HCT116 (cell line): ENCODE measurements at regions not wholly inside any gene's neighbourhood (a gene's known extent, or its start where the extent isn't known, plus 50 kb on each side); places are given as distances from the start of the nearest gene placed in this dataset.

Source experiments
- ATAC-seq: fragments of 200-7000 bp; cut with Tn5 transposase; 2 replicates; pipeline ENCODE4 v1.9.1; 2020; ENCODE audit warnings: mild to moderate bottlenecking, moderate library complexity
- BruUV-seq: library from RNA; stranded (reverse); fragments of 400-500 nt; replicated peaks from 2 replicates; lab custom pipeline; 2021; lab: Mats Ljungman, UMichigan
- CTCF ChIA-PET: fragments of 300-600 bp; sonication (Branson Sonifier 250); formaldehyde crosslinking; loops from one replicate; lab custom pipeline; 2021; ENCODE audit warnings: antibody characterized with exemption; lab: Charles Lee
- POLR2A ChIA-PET: fragments of 300-600, 350-600 bp; sonication (Branson Sonifier 250); formaldehyde crosslinking; loops from one replicate; lab custom pipeline; 2021; ENCODE audit warnings: antibody characterized with exemption; lab: Charles Lee
- RAD21 ChIA-PET, 2 experiments: fragments of 300-600 bp; sonication (Branson Sonifier 250); formaldehyde crosslinking; loops; one replicate each; lab custom pipeline; 2023; ENCODE audit warnings: low total read pairs in 2 of 2; ENCODE audit not compliant: uncharacterized antibody in 2 of 2, unreplicated experiment in 2 of 2, low non-redundant PET in 1 of 2; lab: Charles Lee
- DNase-seq: peaks from one replicate; pipeline ENCODE4 v3.0.0-alpha.2; 2010; ENCODE audit warnings: low read depth, low spot score
- H2AFZ ChIP-seq: fragments of 200-600 bp; shearing (Covaris generic), sonication (generic); 2 replicates; pipeline ENCODE4 v1.6.1; 2017; ENCODE audit warnings: low read depth, mixed run types, mixed read lengths, antibody characterized with exemption, low read length; ENCODE audit not compliant: poor library complexity, severe bottlenecking
- H3K27ac ChIP-seq: 2 replicates; pipeline ENCODE4 v1.5.1; 2012; ENCODE audit warnings: low read depth, low read length
- H3K27me3 ChIP-seq: fragments of 200-600 bp; sonication (generic); 2 replicates; pipeline ENCODE4 v1.6.1; 2016; ENCODE audit warnings: mixed run types, low read length, mixed read lengths; ENCODE audit not compliant: insufficient read depth
- H3K36me3 ChIP-seq, 2 experiments: fragments of 200-500 bp in 1 of 2; fragments of 200-600 bp in 1 of 2; sonication (Bioruptor generic) in 1 of 2; sonication (generic) in 1 of 2; 2 replicates each; pipeline versions ENCODE4 v1.5.1 to v1.6.1; 2014 to 2016; ENCODE audit warnings: low read length in 2 of 2, inconsistent platforms in 1 of 2, mixed read lengths in 1 of 2, mixed run types in 1 of 2; ENCODE audit not compliant: insufficient read depth in 2 of 2, control insufficient read depth in 1 of 2
- H3K4me1 ChIP-seq, 2 experiments: fragments of 200-600 bp in 1 of 2; sonication (generic) in 1 of 2; 2 replicates each; pipeline versions ENCODE4 v1.5.1 to v1.6.1; 2012 to 2017; ENCODE audit warnings: low read length in 2 of 2, inconsistent platforms in 1 of 2, mild to moderate bottlenecking in 1 of 2, mixed read lengths in 1 of 2, mixed run types in 1 of 2, moderate library complexity in 1 of 2; ENCODE audit not compliant: insufficient read depth in 2 of 2, control insufficient read depth in 1 of 2
- H3K4me2 ChIP-seq: fragments of 200-600 bp; sonication (generic); 2 replicates; pipeline ENCODE4 v1.6.1; 2017; ENCODE audit warnings: mixed run types, low read length, mixed read lengths
- H3K4me3 ChIP-seq, 2 experiments: fragments of 200-600 bp in 1 of 2; sonication (generic) in 1 of 2; replicated peaks in 1 of 2; 2 replicates each; pipeline ENCODE4 v1.5.1; 2011 to 2016; ENCODE audit warnings: low read length in 2 of 2, control low read depth in 1 of 2, low read depth in 1 of 2, mild to moderate bottlenecking in 1 of 2, mixed read lengths in 1 of 2, mixed run types in 1 of 2
- H3K79me2 ChIP-seq: fragments of 200-600 bp; sonication (generic); 2 replicates; pipeline ENCODE4 v1.6.1; 2017; ENCODE audit warnings: mild to moderate bottlenecking, mixed run types, low read length, moderate library complexity, mixed read lengths; ENCODE audit not compliant: insufficient read depth
- H3K9ac ChIP-seq: fragments of 200-600 bp; sonication (generic); 2 replicates; pipeline ENCODE4 v1.6.1; 2016; ENCODE audit warnings: low read length, mixed read lengths
- H3K9me2 ChIP-seq: fragments of 200-600 bp; sonication (generic), shearing (Covaris generic); 2 replicates; pipeline ENCODE4 v1.6.1; 2017; ENCODE audit warnings: mixed run types, mild to moderate bottlenecking, moderate library complexity; ENCODE audit not compliant: insufficient read depth
- H3K9me3 ChIP-seq, 2 experiments: fragments of 200-500 bp in 1 of 2; fragments of 200-600 bp in 1 of 2; sonication (Bioruptor generic) in 1 of 2; sonication (generic) in 1 of 2; 2 replicates each; pipeline ENCODE4 v1.6.1; 2014 to 2017; ENCODE audit warnings: low read length in 2 of 2, mixed read lengths in 2 of 2, inconsistent platforms in 1 of 2, low read depth in 1 of 2, mild to moderate bottlenecking in 1 of 2, mixed run types in 1 of 2, moderate library complexity in 1 of 2; ENCODE audit not compliant: control insufficient read depth in 1 of 2, insufficient read depth in 1 of 2
- H4K20me1 ChIP-seq: fragments of 200-600 bp; sonication (generic), shearing (Covaris generic); 2 replicates; pipeline ENCODE4 v1.6.1; 2017; ENCODE audit warnings: mixed run types, mild to moderate bottlenecking, moderate library complexity; ENCODE audit not compliant: insufficient read depth
- CEBPB ChIP-seq: IDR thresholded peaks from 2 replicates; pipeline ENCODE4 v1.6.1; 2012; ENCODE audit warnings: low read depth
- CTCF ChIP-seq, 3 experiments: fragments of 200-600 bp in 1 of 3; sonication (generic) in 1 of 3; IDR thresholded peaks in 2 of 3; conservative IDR thresholded peaks in 1 of 3; 2 replicates each; pipeline ENCODE4 v1.5.1; 2012 to 2017; ENCODE audit warnings: low read depth in 2 of 3, low read length in 2 of 3, antibody characterized with exemption in 1 of 3, borderline replicate concordance in 1 of 3, control low read depth in 1 of 3, mild to moderate bottlenecking in 1 of 3, mixed read lengths in 1 of 3, mixed run types in 1 of 3, moderate library complexity in 1 of 3; ENCODE audit not compliant: insufficient read depth in 1 of 3
- EGR1 ChIP-seq: IDR thresholded peaks from 2 replicates; pipeline ENCODE4 v1.6.1; 2012; ENCODE audit warnings: low read depth
- ELF1 ChIP-seq: IDR thresholded peaks from 2 replicates; pipeline ENCODE4 v1.6.1; 2012; ENCODE audit warnings: low read depth, borderline replicate concordance
- EZH2 ChIP-seq: fragments of 200-600 bp; sonication (generic); IDR thresholded peaks from 2 replicates; pipeline ENCODE4 v1.6.1; 2017; ENCODE audit warnings: antibody characterized with exemption, mixed run types
- EZH2phosphoT487 ChIP-seq: fragments of 200-600 bp; IDR thresholded peaks from 2 replicates; pipeline ENCODE4 v1.6.1; 2018; ENCODE audit warnings: antibody characterized with exemption, borderline replicate concordance
- FOSL1 ChIP-seq: IDR thresholded peaks from 2 replicates; pipeline ENCODE4 v1.6.1; 2012; ENCODE audit warnings: low read depth
- JUND ChIP-seq: IDR thresholded peaks from 2 replicates; pipeline ENCODE4 v1.6.1; 2012
- POLR2AphosphoS5 ChIP-seq: IDR thresholded peaks from 2 replicates; pipeline ENCODE4 v1.6.1; 2011; ENCODE audit warnings: mild to moderate bottlenecking, low read depth, low read length, moderate library complexity
- RAD21 ChIP-seq: IDR thresholded peaks from 2 replicates; pipeline ENCODE4 v1.6.1; 2012; ENCODE audit warnings: low read depth, mild to moderate bottlenecking
- REST ChIP-seq: IDR thresholded peaks from 2 replicates; pipeline ENCODE4 v1.6.1; 2012; ENCODE audit warnings: low read depth
- SIN3A ChIP-seq: IDR thresholded peaks from 2 replicates; pipeline ENCODE4 v1.6.1; 2012; ENCODE audit warnings: low read depth
- SP1 ChIP-seq: IDR thresholded peaks from 2 replicates; pipeline ENCODE4 v1.6.1; 2012; ENCODE audit warnings: low read depth
- SRF ChIP-seq: IDR thresholded peaks from 2 replicates; pipeline ENCODE4 v1.6.1; 2012; ENCODE audit warnings: low read depth
- TCF7L2 ChIP-seq: IDR thresholded peaks from 2 replicates; pipeline ENCODE4 v1.7.0; 2011; ENCODE audit warnings: borderline replicate concordance, inconsistent platforms; ENCODE audit not compliant: insufficient read depth, insufficient read length; ENCODE audit errors: extremely low read depth
- YY1 ChIP-seq: IDR thresholded peaks from 2 replicates; pipeline ENCODE4 v1.6.1; 2011; ENCODE audit warnings: low read length, low read depth, moderate library complexity, mild to moderate bottlenecking; ENCODE audit not compliant: insufficient replicate concordance; ENCODE audit errors: extremely low read depth
- ZBTB33 ChIP-seq: IDR thresholded peaks from 2 replicates; pipeline ENCODE4 v1.6.1; 2011; ENCODE audit warnings: mild to moderate bottlenecking, low read length, moderate library complexity; ENCODE audit not compliant: insufficient replicate concordance; ENCODE audit errors: extremely low read depth
- ZNF274 ChIP-seq: fragments of 200-500 bp; sonication (Bioruptor generic); IDR thresholded peaks from 2 replicates; pipeline ENCODE4 v1.6.1; 2014; ENCODE audit warnings: mild to moderate bottlenecking, low read depth, low read length, inconsistent platforms
- intact Hi-C: fragments of 100-400 bp; cut with micrococcal nuclease; formaldehyde crosslinking; loops from 2 replicates; pipeline ENCODE4 v1.10.0; 2022
- TF ChIP-seq, protein P1 (sequence below): IDR thresholded peaks from 2 replicates; pipeline ENCODE4 v1.6.1; 2012
- TF ChIP-seq, protein P2 (sequence below): IDR thresholded peaks from 2 replicates; pipeline ENCODE4 v1.6.1; 2012

DNA sequence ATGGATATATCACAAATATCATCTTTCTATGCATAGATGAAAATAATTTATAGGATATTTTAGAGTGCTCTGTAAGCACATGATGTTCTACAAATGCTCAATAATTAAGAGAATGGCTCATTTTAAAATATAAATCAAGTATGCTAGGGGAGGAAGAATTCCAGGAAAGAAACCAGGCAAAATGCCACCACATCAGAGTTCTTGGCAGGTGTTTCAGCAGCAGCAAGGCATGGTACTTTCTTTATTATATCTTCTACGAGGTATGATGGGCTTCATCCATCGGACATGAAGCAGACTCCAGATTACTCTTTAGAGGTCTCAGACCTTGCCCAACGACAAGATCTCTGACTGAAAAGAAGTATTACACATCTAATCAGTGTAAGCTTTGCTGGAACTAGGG is 316.3 kb upstream of the ARRDC3 start:
- Histone ChIP-seq H3K4me2 (no peak overlapping the region), H2AFZ (no peak overlapping the region), H4K20me1 (no peaks in the 10 kb centered on the region), H3K27ac (no peak overlapping the region), H3K27me3 (no peaks in the 10 kb centered on the region), H3K4me1 (no peaks in the 10 kb centered on the region), H3K79me2 (no peaks in the 10 kb centered on the region), H3K4me3 (no peak overlapping the region), H3K9me2 (no peaks in the 10 kb centered on the region), H3K36me3 (no peaks in the 10 kb centered on the region), H3K9ac (no peak overlapping the region), H3K9me3 (no peaks in the 10 kb centered on the region)
- POLR2A ChIA-PET, result no interaction called here
- no peak for ATAC-seq
- TF ChIP-seq YY1, result no peak
- TF ChIP-seq, protein P1, sequence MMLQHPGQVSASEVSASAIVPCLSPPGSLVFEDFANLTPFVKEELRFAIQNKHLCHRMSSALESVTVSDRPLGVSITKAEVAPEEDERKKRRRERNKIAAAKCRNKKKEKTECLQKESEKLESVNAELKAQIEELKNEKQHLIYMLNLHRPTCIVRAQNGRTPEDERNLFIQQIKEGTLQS, result no peak
- TF ChIP-seq CTCF (IDR thresholded peaks at IDR 0.05 in 2 of 3, conservative IDR thresholded peaks at IDR 0.05 in 1 of 3; ENCODE audit: borderline replicate concordance in 1 of 3, insufficient read depth in 1 of 3, low read depth in 2 of 3, low read length in 2 of 3), result no peak
- no peak for TF ChIP-seq REST
- TF ChIP-seq ELF1, result no peak
- no peak for TF ChIP-seq EGR1
- TF ChIP-seq TCF7L2, result no peak
- TF ChIP-seq ZBTB33, result no peak
- TF ChIP-seq SRF, result no peak
- TF ChIP-seq EZH2, result no peak
- no peak for TF ChIP-seq SP1
- no peak for TF ChIP-seq JUND
- TF ChIP-seq FOSL1, result no peak
- no peak for TF ChIP-seq EZH2phosphoT487
- TF ChIP-seq SIN3A, result no peak
- TF ChIP-seq RAD21, result no peak
- TF ChIP-seq, protein P2, sequence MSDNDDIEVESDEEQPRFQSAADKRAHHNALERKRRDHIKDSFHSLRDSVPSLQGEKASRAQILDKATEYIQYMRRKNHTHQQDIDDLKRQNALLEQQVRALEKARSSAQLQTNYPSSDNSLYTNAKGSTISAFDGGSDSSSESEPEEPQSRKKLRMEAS, result no peak
- TF ChIP-seq POLR2AphosphoS5, result no peak
- no peak for TF ChIP-seq ZNF274
- no peak for TF ChIP-seq CEBPB
- CTCF ChIA-PET, result no interaction called here
- no TSS peak for BruUV-seq
- intact Hi-C loops, result no loop called here
- RAD21 ChIA-PET, result no interaction called here
- DNase-seq, result no peak
